GM12874 (cell line): ENCODE measurements at regions not wholly inside any gene's neighbourhood (a gene's known extent, or its start where the extent isn't known, plus 50 kb on each side); places are given as distances from the start of the nearest gene placed in this dataset.

Experiments
- TF ChIP-seq, protein P1 (sequence below): IDR thresholded peaks from 2 replicates; pipeline ENCODE4 v1.5.1; 2011; ENCODE audit warnings: low read depth, mild to moderate bottlenecking, control low read depth, low read length, moderate library complexity; ENCODE audit not compliant: insufficient read depth

GRCh38 chr3:66583424-66584040 lies 82.7 kb upstream of the LRIG1 start:
- TF ChIP-seq, protein P1, sequence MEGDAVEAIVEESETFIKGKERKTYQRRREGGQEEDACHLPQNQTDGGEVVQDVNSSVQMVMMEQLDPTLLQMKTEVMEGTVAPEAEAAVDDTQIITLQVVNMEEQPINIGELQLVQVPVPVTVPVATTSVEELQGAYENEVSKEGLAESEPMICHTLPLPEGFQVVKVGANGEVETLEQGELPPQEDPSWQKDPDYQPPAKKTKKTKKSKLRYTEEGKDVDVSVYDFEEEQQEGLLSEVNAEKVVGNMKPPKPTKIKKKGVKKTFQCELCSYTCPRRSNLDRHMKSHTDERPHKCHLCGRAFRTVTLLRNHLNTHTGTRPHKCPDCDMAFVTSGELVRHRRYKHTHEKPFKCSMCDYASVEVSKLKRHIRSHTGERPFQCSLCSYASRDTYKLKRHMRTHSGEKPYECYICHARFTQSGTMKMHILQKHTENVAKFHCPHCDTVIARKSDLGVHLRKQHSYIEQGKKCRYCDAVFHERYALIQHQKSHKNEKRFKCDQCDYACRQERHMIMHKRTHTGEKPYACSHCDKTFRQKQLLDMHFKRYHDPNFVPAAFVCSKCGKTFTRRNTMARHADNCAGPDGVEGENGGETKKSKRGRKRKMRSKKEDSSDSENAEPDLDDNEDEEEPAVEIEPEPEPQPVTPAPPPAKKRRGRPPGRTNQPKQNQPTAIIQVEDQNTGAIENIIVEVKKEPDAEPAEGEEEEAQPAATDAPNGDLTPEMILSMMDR = no peak

- TF ChIP-seq, protein P1 = no peak
These were observed 84.8 kb upstream of the LRIG1 start for GRCh38 chr3:66585520-66586095.

GRCh38 chr3:66586853-66587252 lies 86.0 kb upstream of the LRIG1 start:
- TF ChIP-seq, protein P1 = no peak

- TF ChIP-seq, protein P1 = no peak
These were observed 87.6 kb upstream of the LRIG1 start for GRCh38 chr3:66588340-66588847.

DNA sequence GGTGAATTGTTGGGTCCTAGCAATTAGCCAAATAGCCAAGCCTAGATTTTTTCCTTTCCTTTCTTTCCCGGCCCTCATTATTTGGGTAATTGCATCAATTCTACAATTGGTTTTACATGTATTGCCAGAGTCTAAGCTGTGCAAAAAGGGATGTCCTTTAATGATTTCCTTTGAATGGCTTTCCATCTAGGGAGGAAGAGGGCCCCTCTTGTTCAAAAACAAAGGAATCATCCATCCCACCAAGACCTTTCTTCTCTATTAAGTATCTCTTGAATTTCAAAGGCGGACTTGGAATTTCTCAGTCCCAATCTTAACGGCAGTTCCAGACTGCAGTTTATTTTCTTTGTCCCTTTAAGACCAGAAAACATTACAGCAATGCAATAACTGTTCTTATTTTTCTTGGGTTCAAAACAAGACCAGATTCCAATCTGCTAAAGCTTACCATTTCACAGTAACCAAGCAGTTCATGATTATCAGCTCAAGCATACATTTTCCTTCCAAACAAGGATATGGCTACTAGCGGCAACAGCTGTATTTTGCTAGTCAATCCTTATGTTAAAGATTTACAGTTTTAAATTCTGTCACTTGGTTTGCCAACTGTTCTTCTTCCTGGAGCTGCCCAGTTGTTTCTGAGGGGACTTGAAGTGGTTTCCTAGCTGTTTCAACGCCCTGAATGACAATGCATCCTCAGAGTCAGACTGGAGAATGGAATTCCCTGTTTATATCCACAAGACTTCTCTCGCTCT lies 91.4 kb upstream of the LRIG1 start:
- TF ChIP-seq, protein P1 = no peak

GRCh38 chr3:66592927-66593625 lies 92.3 kb upstream of the LRIG1 start:
- TF ChIP-seq, protein P1 = no peak

DNA sequence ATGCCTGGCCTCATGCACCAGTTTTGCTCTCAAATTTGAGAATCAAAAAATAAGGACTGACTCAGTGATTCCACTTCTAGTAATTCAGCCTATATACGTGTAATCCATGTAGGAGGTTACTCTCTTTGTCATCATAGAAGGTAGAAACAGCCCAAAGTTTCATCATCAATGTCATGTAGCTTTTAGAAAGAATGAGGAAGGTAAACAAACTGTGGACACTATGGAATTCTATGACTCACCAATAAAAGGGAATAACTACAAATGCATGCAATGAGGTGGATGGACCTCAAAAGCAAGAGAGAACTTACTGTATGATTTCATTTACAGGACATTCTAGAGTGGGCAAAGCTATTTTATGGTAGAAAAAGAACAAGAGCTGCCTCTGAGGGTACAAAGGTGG lies 93.2 kb upstream of the LRIG1 start:
- TF ChIP-seq, protein P1 = no peak
